NCI-H2029 treated with DMSO at 0.1 percent for 48 hours (cell line): ENCODE measurements at regions not wholly inside any gene's neighbourhood (a gene's known extent, or its start where the extent isn't known, plus 50 kb on each side); places are given as distances from the start of the nearest gene placed in this dataset.
"Not testable (repeated sequence)": the region's sequence is repeated elsewhere in the genome, so short reads cannot be mapped to it uniquely, and the experiment has no call there.

Experiments used
- DNase-seq: peaks from one replicate; lab custom pipeline; 2025; lab: John Stamatoyannopoulos, UW

- no peak for DNase-seq
Observed at GRCh38 chr4:42284030-42284429, 113.3 kb upstream of the SHISA3 start.

DNA sequence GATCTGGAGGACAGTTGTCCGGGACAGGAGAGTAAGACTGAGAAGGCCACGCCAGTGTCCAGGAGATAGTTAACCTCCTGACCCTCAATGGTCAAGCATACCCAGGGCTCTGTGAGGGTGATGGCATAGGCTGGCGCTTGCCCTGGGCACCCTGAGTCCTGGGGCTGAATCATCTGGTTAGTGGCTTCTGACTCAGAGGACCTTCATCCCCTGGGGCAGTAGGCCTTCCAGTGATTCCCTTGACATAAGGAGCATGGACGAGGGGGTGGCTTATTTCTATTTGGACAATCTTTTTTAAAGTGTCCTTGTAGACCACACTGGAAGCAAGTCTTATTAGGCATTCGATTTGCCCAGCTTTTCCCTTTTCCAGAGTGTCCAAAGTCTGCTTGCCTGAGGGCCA lies 108.4 kb upstream of the SHISA3 start:
- not testable (repeated sequence) for DNase-seq

- DNase-seq: not testable (repeated sequence)
Observed at GRCh38 chr4:42292192-42292591, 105.1 kb upstream of the SHISA3 start.

GRCh38 chr4:42293967-42294813 lies 103.1 kb upstream of the SHISA3 start:
- no peak for DNase-seq

- no peak for DNase-seq
Observed at GRCh38 chr4:42296196-42296595, 101.1 kb upstream of the SHISA3 start.

DNA sequence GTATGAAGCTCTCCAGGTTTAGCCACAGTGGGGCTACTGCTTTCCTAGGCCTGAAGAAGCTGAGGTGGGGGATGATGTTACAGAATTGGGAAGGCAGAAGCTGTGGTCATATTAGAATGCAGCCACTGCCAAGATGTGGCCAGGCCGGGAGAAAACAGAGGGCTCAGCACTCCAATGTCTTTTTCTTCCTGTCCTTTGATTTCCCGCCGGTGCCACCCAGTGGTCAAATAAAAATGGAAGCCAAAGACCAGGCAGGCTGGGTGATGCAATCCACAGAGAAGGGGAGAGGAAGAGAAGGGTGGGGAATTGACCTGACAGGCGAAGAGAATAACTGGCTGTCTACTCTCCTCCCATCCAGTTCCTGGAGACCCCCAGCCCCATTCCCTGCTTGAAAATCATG lies 94.9 kb upstream of the SHISA3 start:
- DNase-seq: no peak

DNA sequence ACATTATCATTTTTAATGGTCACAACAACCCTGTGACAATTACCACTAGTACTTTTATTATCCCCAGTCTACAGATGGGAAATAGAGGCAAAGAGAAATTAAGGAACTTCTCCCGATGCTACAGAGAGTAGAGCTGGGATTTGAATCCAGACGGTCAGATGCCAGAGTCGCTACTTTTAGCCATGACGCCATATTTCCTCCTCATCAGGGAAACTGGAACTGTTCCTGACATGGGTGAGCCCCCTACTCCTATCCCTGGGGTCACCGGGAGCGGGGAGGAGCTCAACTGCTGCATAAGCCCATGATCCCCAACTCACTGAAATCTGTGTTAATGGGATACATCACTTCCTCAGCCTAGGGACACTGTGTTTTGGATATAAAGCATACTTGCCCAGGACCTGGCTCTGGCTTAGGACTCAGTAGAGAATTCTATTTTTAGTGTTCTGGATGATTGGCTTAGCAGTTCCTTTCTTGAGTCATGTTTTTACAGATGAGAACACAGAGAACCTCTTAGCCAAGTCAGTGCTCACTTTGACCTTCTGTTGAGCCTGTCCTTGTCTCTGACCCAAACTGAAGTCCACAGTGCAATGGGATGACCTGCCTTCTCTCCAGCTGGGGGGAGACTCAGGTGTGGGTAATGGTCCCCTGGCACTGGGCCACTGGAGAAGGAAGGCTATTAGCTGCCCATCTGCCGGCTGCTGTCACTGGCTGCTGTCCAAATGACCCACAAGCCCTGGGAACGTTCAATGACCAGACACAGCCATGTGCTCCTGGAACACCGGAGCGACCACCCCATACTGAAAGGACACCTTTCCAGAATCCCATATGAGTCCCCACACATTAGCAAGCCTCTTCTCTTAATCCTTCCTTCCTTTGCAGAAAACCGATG lies 90.8 kb upstream of the SHISA3 start:
- DNase-seq: no peak

GRCh38 chr4:42308247-42308646 lies 89.0 kb upstream of the SHISA3 start:
- no peak for DNase-seq

DNA sequence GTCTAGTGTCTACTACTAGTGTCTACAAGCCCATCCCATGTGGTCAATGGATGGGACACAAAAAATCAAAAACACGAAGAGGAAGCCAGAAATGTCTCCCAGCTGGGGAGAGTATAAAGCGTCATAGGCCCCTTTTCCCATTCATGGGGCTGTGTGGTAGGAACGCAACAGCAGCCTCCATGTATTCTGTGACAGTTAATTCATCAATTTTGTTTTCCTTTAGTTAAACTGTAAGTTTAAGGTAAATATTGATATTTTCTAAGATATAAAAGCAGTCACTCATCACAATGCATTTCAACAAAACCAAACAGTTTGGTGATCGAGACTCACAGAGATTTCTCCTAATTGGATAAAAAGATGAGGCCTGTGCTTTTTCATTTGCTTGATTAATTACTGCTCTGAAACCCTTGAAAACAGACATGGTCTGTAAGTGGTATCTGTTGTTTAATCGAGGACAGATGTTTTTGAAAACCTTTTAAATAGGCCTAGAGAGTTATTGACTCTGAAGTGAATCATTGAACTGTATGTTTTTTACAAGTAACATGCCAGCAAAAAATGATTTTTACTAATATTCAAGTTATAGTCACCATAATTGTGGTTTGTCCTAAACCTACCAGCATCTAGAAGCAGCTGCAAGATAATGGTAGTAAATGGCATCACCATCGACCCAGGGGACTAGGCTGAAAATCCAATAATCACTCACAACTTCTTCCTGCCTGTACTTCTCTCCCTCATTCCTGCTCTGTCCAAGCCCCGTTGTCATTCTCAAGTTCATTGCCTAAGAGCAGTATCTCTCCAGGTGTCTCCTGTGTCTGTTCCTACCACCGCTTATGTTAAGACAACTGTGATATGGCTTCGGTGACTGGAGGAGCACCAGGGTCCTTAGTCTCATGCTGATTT lies 87.7 kb upstream of the SHISA3 start:
- no peak for DNase-seq

DNA sequence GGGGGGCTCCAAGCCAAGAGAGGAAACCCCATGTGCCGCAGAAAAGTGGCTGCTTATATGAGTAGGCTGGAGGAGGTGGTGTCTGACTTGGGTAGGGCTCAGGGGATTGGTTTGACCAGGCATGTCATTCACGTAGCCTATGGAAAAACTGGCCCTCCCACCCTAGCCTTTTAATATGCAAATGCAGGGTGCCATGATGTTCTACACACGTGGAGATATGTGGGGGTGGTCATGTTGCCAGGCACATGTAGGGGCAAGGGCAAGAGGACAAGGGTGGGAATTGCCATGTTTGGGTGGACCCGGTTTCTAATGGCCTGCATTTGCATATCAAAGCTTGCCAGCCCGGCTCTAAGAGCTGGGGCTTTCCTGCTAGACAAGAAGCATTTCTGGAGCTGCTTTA lies 86.9 kb upstream of the SHISA3 start:
- no peak for DNase-seq

- no peak for DNase-seq
Observed at GRCh38 chr4:42310806-42311205, 86.5 kb upstream of the SHISA3 start.

DNA sequence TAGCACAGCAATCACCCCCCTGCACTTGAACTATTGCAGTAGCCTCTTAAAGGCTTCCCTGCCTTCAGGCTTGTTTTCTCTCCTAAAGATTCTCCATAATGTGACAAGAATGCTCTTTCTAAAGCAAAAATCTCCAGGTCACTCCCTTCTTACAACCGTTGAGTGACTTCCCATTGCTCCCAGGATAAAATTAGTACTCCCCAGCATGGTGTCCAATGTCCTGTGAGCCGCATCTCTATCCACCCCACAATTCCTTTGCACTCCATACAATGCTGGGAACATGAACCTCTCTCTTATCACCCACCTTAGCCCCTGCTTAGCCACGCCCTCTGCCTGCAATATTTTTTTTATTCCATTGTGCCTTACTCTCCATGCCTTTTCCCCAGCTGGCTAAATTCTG lies 85.7 kb upstream of the SHISA3 start:
- no peak for DNase-seq

DNA sequence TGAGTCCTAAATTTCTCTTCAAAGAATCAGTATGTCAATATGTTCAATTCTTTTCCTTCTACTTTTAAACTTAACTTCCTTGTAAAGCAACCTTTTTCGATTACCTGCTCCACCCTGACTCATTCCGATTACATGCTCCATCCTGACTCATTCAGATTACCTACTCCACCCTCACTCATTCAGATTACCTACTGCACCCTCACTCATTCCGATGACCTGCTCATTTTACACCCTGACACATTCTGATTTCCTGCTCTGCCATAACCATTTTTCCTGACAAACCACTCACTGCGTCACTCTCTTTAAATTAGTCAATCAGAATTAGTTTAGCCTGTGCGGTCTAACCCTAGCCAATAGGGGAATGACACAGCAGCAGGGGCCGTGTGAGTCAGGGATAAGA lies 83.9 kb upstream of the SHISA3 start:
- DNase-seq: not testable (repeated sequence)

GRCh38 chr4:42313872-42314271 lies 83.4 kb upstream of the SHISA3 start:
- no peak for DNase-seq

DNA sequence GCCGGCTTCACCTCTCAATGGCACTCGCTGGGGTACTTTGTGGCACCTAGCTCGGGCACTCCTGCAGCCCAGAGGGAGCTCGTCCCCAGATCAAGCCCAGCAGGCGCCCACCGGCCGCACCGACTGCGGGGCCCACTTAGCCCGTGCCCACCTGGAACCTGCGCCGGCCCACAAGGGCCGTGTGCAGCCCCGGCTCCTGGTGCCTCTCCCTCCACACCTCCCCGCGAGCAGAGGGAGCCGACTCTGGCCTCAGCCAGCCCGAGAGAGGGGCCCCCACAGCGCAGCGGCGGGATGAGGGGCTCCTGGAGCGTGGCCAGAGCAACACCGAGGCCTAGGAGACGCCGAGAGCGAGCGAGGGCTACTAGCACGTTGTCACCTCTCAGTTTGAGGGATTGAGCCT lies 82.1 kb upstream of the SHISA3 start:
- DNase-seq: no peak

DNA sequence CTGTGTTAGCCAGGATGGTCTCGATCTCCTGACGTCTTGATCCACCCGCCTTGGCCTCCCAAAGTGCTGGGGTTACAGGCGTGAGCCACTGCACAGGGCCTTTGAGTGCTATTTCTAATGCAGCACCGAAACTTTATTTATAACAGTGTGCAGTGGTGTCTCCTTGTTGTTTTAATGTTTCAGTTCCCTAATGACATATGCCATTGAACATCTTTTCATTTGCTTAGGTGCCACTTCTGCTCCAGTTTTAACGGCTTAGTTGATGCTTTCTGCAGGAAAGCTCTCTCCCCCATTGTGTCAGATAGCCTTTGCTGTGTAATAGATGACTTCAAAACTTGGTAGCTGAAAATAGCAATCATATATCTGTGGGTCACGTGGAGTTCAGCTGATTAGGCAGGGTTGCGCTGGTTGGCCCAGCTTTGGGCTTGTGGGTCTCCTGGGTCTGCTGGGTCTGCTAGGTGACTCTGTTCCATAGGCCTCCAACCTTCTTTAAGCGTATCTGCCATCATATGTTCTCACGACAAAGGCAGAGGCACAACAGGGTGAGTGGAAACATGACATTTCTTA lies 76.4 kb upstream of the SHISA3 start:
- DNase-seq: no peak

DNA sequence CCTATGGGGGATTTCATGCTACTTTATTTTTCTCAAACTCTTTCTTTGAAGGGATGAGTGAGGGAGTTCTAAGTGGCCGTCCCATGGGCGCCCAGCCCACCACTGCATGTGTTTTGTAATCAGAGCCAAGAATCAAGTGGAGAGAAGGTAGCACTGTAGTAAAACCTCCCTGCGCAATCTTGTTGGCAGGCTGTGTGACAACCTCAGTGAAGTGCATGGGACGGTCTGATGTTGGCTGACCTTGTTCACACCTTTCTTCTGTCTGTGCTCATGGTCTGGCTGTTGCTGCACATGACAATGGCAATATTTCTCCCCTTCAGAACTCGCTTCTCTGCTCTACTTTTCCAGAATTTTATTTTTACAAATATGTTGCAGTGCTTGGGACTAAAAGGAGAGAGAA lies 71.2 kb upstream of the SHISA3 start:
- DNase-seq: no peak

GRCh38 chr4:42326524-42326923 lies 70.8 kb upstream of the SHISA3 start:
- DNase-seq: no peak

DNA sequence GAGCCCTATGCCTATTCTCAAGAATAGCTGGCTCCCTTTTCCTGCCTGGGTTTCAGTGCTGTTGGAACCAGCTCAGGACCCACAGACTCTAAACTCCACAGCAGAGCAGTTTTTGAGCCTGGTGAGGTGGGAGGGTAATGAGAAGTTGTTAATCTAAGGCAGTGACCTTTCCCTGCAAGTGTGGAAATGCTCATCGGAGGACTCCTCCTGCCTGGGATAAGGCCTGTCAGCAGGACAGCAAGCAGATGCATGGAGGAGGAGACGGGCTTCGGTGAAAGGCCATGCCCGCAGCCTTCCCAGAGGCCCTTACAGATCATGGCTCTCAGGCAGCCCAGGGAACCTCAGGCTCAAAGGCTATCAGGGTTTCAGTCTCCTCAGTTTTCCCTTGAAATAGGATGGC lies 70.0 kb upstream of the SHISA3 start:
- DNase-seq: no peak

GRCh38 chr4:42328978-42329377 lies 68.3 kb upstream of the SHISA3 start:
- DNase-seq: no peak

DNA sequence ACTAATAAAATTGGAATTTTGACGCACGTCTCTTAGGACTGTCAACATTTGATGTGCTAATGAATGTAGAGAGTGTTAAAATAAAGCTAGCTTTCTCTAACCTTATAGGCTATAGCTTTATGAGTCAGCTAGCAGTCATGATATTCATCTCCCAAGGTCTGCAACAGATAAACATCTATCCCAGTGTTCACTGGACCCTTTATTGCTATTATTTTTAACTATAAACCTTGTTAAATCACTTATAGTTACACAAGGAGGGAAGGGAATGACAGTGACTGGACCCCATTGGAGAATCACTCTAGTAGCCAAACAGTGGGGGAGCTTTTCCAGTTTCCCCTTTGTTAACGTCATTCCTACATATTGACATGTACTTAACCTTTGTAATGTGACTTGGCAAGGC lies 67.9 kb upstream of the SHISA3 start:
- no peak for DNase-seq
